HCT116 (cell line): ENCODE measurements at regions not wholly inside any gene's neighbourhood (a gene's known extent, or its start where the extent isn't known, plus 50 kb on each side); places are given as distances from the start of the nearest gene placed in this dataset.

Source experiments
- ATAC-seq: fragments of 200-7000 bp; cut with Tn5 transposase; 2 replicates; pipeline ENCODE4 v1.9.1; 2020; ENCODE audit warnings: mild to moderate bottlenecking, moderate library complexity
- BruUV-seq: library from RNA; stranded (reverse); fragments of 400-500 nt; replicated peaks from 2 replicates; lab custom pipeline; 2021; lab: Mats Ljungman, UMichigan
- CTCF ChIA-PET: fragments of 300-600 bp; sonication (Branson Sonifier 250); formaldehyde crosslinking; loops from one replicate; lab custom pipeline; 2021; ENCODE audit warnings: antibody characterized with exemption; lab: Charles Lee
- POLR2A ChIA-PET: fragments of 300-600, 350-600 bp; sonication (Branson Sonifier 250); formaldehyde crosslinking; loops from one replicate; lab custom pipeline; 2021; ENCODE audit warnings: antibody characterized with exemption; lab: Charles Lee
- RAD21 ChIA-PET, 2 experiments: fragments of 300-600 bp; sonication (Branson Sonifier 250); formaldehyde crosslinking; loops; one replicate each; lab custom pipeline; 2023; ENCODE audit warnings: low total read pairs in 2 of 2; ENCODE audit not compliant: uncharacterized antibody in 2 of 2, unreplicated experiment in 2 of 2, low non-redundant PET in 1 of 2; lab: Charles Lee
- DNase-seq: peaks from one replicate; pipeline ENCODE4 v3.0.0-alpha.2; 2010; ENCODE audit warnings: low read depth, low spot score
- H2AFZ ChIP-seq: fragments of 200-600 bp; shearing (Covaris generic), sonication (generic); 2 replicates; pipeline ENCODE4 v1.6.1; 2017; ENCODE audit warnings: low read depth, mixed run types, mixed read lengths, antibody characterized with exemption, low read length; ENCODE audit not compliant: poor library complexity, severe bottlenecking
- H3K27ac ChIP-seq: 2 replicates; pipeline ENCODE4 v1.5.1; 2012; ENCODE audit warnings: low read depth, low read length
- H3K27me3 ChIP-seq: fragments of 200-600 bp; sonication (generic); 2 replicates; pipeline ENCODE4 v1.6.1; 2016; ENCODE audit warnings: mixed run types, low read length, mixed read lengths; ENCODE audit not compliant: insufficient read depth
- H3K36me3 ChIP-seq, 2 experiments: fragments of 200-500 bp in 1 of 2; fragments of 200-600 bp in 1 of 2; sonication (Bioruptor generic) in 1 of 2; sonication (generic) in 1 of 2; 2 replicates each; pipeline versions ENCODE4 v1.5.1 to v1.6.1; 2014 to 2016; ENCODE audit warnings: low read length in 2 of 2, inconsistent platforms in 1 of 2, mixed read lengths in 1 of 2, mixed run types in 1 of 2; ENCODE audit not compliant: insufficient read depth in 2 of 2, control insufficient read depth in 1 of 2
- H3K4me1 ChIP-seq, 2 experiments: fragments of 200-600 bp in 1 of 2; sonication (generic) in 1 of 2; 2 replicates each; pipeline versions ENCODE4 v1.5.1 to v1.6.1; 2012 to 2017; ENCODE audit warnings: low read length in 2 of 2, inconsistent platforms in 1 of 2, mild to moderate bottlenecking in 1 of 2, mixed read lengths in 1 of 2, mixed run types in 1 of 2, moderate library complexity in 1 of 2; ENCODE audit not compliant: insufficient read depth in 2 of 2, control insufficient read depth in 1 of 2
- H3K4me2 ChIP-seq: fragments of 200-600 bp; sonication (generic); 2 replicates; pipeline ENCODE4 v1.6.1; 2017; ENCODE audit warnings: mixed run types, low read length, mixed read lengths
- H3K4me3 ChIP-seq, 2 experiments: fragments of 200-600 bp in 1 of 2; sonication (generic) in 1 of 2; replicated peaks in 1 of 2; 2 replicates each; pipeline ENCODE4 v1.5.1; 2011 to 2016; ENCODE audit warnings: low read length in 2 of 2, control low read depth in 1 of 2, low read depth in 1 of 2, mild to moderate bottlenecking in 1 of 2, mixed read lengths in 1 of 2, mixed run types in 1 of 2
- H3K79me2 ChIP-seq: fragments of 200-600 bp; sonication (generic); 2 replicates; pipeline ENCODE4 v1.6.1; 2017; ENCODE audit warnings: mild to moderate bottlenecking, mixed run types, low read length, moderate library complexity, mixed read lengths; ENCODE audit not compliant: insufficient read depth
- H3K9ac ChIP-seq: fragments of 200-600 bp; sonication (generic); 2 replicates; pipeline ENCODE4 v1.6.1; 2016; ENCODE audit warnings: low read length, mixed read lengths
- H3K9me2 ChIP-seq: fragments of 200-600 bp; sonication (generic), shearing (Covaris generic); 2 replicates; pipeline ENCODE4 v1.6.1; 2017; ENCODE audit warnings: mixed run types, mild to moderate bottlenecking, moderate library complexity; ENCODE audit not compliant: insufficient read depth
- H3K9me3 ChIP-seq, 2 experiments: fragments of 200-500 bp in 1 of 2; fragments of 200-600 bp in 1 of 2; sonication (Bioruptor generic) in 1 of 2; sonication (generic) in 1 of 2; 2 replicates each; pipeline ENCODE4 v1.6.1; 2014 to 2017; ENCODE audit warnings: low read length in 2 of 2, mixed read lengths in 2 of 2, inconsistent platforms in 1 of 2, low read depth in 1 of 2, mild to moderate bottlenecking in 1 of 2, mixed run types in 1 of 2, moderate library complexity in 1 of 2; ENCODE audit not compliant: control insufficient read depth in 1 of 2, insufficient read depth in 1 of 2
- H4K20me1 ChIP-seq: fragments of 200-600 bp; sonication (generic), shearing (Covaris generic); 2 replicates; pipeline ENCODE4 v1.6.1; 2017; ENCODE audit warnings: mixed run types, mild to moderate bottlenecking, moderate library complexity; ENCODE audit not compliant: insufficient read depth
- CBX3 ChIP-seq: IDR thresholded peaks from 2 replicates; pipeline ENCODE4 v1.6.1; 2012; ENCODE audit warnings: low read depth
- CEBPB ChIP-seq: IDR thresholded peaks from 2 replicates; pipeline ENCODE4 v1.6.1; 2012; ENCODE audit warnings: low read depth
- CTCF ChIP-seq, 3 experiments: fragments of 200-600 bp in 1 of 3; sonication (generic) in 1 of 3; IDR thresholded peaks in 2 of 3; conservative IDR thresholded peaks in 1 of 3; 2 replicates each; pipeline ENCODE4 v1.5.1; 2012 to 2017; ENCODE audit warnings: low read depth in 2 of 3, low read length in 2 of 3, antibody characterized with exemption in 1 of 3, borderline replicate concordance in 1 of 3, control low read depth in 1 of 3, mild to moderate bottlenecking in 1 of 3, mixed read lengths in 1 of 3, mixed run types in 1 of 3, moderate library complexity in 1 of 3; ENCODE audit not compliant: insufficient read depth in 1 of 3
- ELF1 ChIP-seq: IDR thresholded peaks from 2 replicates; pipeline ENCODE4 v1.6.1; 2012; ENCODE audit warnings: low read depth, borderline replicate concordance
- EZH2 ChIP-seq: fragments of 200-600 bp; sonication (generic); IDR thresholded peaks from 2 replicates; pipeline ENCODE4 v1.6.1; 2017; ENCODE audit warnings: antibody characterized with exemption, mixed run types
- FOSL1 ChIP-seq: IDR thresholded peaks from 2 replicates; pipeline ENCODE4 v1.6.1; 2012; ENCODE audit warnings: low read depth
- POLR2A ChIP-seq: IDR thresholded peaks from 2 replicates; pipeline ENCODE4 v1.7.0; 2011; ENCODE audit warnings: borderline replicate concordance; ENCODE audit not compliant: insufficient read depth, insufficient read length; ENCODE audit errors: extremely low read depth
- POLR2AphosphoS5 ChIP-seq: IDR thresholded peaks from 2 replicates; pipeline ENCODE4 v1.6.1; 2011; ENCODE audit warnings: mild to moderate bottlenecking, low read depth, low read length, moderate library complexity
- RAD21 ChIP-seq: IDR thresholded peaks from 2 replicates; pipeline ENCODE4 v1.6.1; 2012; ENCODE audit warnings: low read depth, mild to moderate bottlenecking
- SIN3A ChIP-seq: IDR thresholded peaks from 2 replicates; pipeline ENCODE4 v1.6.1; 2012; ENCODE audit warnings: low read depth
- ZFX ChIP-seq: fragments of 450-650 bp; IDR thresholded peaks from 2 replicates; pipeline ENCODE4 v1.6.1; 2017
- ZNF274 ChIP-seq: fragments of 200-500 bp; sonication (Bioruptor generic); IDR thresholded peaks from 2 replicates; pipeline ENCODE4 v1.6.1; 2014; ENCODE audit warnings: mild to moderate bottlenecking, low read depth, low read length, inconsistent platforms
- intact Hi-C: fragments of 100-400 bp; cut with micrococcal nuclease; formaldehyde crosslinking; loops from 2 replicates; pipeline ENCODE4 v1.10.0; 2022

GRCh38 chr7:52920977-52921376, 114.5 kb upstream of the POM121L12 start:
- RAD21 ChIA-PET = no interaction called here
- Histone ChIP-seq H3K27me3 (no peaks in the 10 kb centered on the region), H3K4me3 (no peak overlapping the region), H3K4me2 (no peak overlapping the region), H2AFZ (no peak overlapping the region), H3K36me3 (no peaks in the 10 kb centered on the region), H3K9ac (no peak overlapping the region), H3K4me1 (no peaks in the 10 kb centered on the region), H3K27ac (no peak overlapping the region), H3K9me3 (peaks cover 0 to 10% of the 10 kb centered on the region in 2 experiments; a peak in 3 of 4 replicates), H3K9me2 (no peaks in the 10 kb centered on the region), H4K20me1 (no peaks in the 10 kb centered on the region), H3K79me2 (no peaks in the 10 kb centered on the region)
- CTCF ChIA-PET = no interaction called here
- POLR2A ChIA-PET = no interaction called here
- TF ChIP-seq ELF1 (no peak), ZNF274 (no peak), CBX3 (no peak), ZFX (no peak), POLR2A (no peak), SIN3A (no peak), POLR2AphosphoS5 (no peak), CEBPB (no peak), RAD21 (no peak), FOSL1 (no peak), EZH2 (no peak), CTCF (IDR thresholded peaks at IDR 0.05 in 2 of 3, conservative IDR thresholded peaks at IDR 0.05 in 1 of 3; ENCODE audit: borderline replicate concordance in 1 of 3, insufficient read depth in 1 of 3, low read depth in 2 of 3, low read length in 2 of 3) (no peak)
- no peak for ATAC-seq
- no peak for DNase-seq
- intact Hi-C loops = no loop called here
- no TSS peak for BruUV-seq
